ENCODE measurements at regions not wholly inside any gene's neighbourhood (a gene's known extent, or its start where the extent isn't known, plus 50 kb on each side); places are given as distances from the start of the nearest gene placed in this dataset.

DNA sequence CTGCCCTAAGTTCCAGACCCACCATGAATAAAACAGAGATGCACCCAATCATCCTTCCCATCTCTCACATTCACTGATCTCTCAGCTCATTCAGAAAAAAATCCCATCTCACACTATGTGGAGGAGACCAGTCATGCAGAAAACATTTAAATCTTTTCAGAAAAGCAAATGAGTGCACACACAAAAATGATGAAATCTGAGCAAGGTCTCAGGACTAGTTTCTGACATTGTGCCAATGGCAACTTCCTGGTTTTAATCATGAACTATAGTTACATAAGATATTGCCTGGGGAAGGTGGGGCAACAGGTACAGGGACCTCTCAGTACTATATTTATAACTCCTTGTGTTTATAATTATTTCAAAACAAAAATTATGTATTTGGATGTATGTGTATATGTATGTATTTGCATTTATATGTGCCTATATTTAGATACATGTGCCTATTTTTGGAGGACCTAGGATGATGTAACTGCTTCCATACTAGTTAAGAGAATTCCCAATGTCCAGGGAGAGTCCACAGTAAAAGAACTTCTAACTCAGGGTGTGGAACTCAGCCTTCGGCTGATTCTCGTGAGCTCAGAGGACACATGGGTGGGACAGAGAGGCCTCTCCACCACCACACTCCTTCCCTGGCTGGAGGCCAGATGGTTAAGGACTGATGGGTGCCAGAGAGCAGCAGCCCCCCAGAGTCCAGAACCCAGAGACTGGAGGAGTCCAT lies 71.7 kb upstream of the MAP3K4 start:
- DNase-seq, result no peak
- H3K4me3 ChIP-seq, result no peak overlapping the region
- H3K27ac ChIP-seq (replicated peaks), result no peak overlapping the region
- no peaks in the 10 kb centered on the region for H3K4me1 ChIP-seq
- intact Hi-C loops (cut with micrococcal nuclease), result no loop called here
- H3K9me3 ChIP-seq (replicated peaks), result peaks cover 2% of the 10 kb centered on the region
- no peaks in the 10 kb centered on the region for H3K27me3 ChIP-seq (ENCODE audit: low read depth)
- TF ChIP-seq, protein P1, sequence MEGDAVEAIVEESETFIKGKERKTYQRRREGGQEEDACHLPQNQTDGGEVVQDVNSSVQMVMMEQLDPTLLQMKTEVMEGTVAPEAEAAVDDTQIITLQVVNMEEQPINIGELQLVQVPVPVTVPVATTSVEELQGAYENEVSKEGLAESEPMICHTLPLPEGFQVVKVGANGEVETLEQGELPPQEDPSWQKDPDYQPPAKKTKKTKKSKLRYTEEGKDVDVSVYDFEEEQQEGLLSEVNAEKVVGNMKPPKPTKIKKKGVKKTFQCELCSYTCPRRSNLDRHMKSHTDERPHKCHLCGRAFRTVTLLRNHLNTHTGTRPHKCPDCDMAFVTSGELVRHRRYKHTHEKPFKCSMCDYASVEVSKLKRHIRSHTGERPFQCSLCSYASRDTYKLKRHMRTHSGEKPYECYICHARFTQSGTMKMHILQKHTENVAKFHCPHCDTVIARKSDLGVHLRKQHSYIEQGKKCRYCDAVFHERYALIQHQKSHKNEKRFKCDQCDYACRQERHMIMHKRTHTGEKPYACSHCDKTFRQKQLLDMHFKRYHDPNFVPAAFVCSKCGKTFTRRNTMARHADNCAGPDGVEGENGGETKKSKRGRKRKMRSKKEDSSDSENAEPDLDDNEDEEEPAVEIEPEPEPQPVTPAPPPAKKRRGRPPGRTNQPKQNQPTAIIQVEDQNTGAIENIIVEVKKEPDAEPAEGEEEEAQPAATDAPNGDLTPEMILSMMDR (IDR thresholded peaks at IDR 0.05; ENCODE audit: borderline replicate concordance), result no peak
- H3K36me3 ChIP-seq, result no peaks in the 10 kb centered on the region

DNA sequence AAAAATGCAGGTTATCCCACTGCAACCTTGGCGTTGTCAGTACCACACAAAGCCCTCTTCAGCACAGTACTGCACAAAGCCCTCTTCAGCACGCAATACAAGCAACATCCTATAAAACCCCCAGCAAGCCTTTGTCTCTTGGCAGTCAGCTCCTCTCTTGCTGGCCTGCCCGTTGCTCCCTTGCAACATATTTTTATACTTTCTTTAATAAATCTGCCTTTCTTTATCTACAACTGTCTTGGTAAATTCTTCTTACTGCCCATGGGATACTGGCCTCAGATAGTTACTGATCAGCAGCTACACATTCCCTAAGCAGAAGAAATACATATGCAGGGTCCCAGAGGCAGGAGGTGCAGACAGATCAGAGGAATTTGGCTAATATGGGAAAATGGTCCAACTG lies 70.5 kb upstream of the MAP3K4 start:
- TF ChIP-seq, protein P1 (IDR thresholded peaks at IDR 0.05; ENCODE audit: borderline replicate concordance), result no peak
- DNase-seq, result no peak
- Histone ChIP-seq H3K9me3 (replicated peaks) (no peaks in the 10 kb centered on the region), H3K36me3 (no peaks in the 10 kb centered on the region), H3K27ac (replicated peaks) (no peak overlapping the region), H3K4me1 (no peaks in the 10 kb centered on the region), H3K27me3 (ENCODE audit: low read depth) (peaks cover 11% of the 10 kb centered on the region), H3K4me3 (no peak overlapping the region)
- intact Hi-C loops (cut with micrococcal nuclease), result no loop called here

DNA sequence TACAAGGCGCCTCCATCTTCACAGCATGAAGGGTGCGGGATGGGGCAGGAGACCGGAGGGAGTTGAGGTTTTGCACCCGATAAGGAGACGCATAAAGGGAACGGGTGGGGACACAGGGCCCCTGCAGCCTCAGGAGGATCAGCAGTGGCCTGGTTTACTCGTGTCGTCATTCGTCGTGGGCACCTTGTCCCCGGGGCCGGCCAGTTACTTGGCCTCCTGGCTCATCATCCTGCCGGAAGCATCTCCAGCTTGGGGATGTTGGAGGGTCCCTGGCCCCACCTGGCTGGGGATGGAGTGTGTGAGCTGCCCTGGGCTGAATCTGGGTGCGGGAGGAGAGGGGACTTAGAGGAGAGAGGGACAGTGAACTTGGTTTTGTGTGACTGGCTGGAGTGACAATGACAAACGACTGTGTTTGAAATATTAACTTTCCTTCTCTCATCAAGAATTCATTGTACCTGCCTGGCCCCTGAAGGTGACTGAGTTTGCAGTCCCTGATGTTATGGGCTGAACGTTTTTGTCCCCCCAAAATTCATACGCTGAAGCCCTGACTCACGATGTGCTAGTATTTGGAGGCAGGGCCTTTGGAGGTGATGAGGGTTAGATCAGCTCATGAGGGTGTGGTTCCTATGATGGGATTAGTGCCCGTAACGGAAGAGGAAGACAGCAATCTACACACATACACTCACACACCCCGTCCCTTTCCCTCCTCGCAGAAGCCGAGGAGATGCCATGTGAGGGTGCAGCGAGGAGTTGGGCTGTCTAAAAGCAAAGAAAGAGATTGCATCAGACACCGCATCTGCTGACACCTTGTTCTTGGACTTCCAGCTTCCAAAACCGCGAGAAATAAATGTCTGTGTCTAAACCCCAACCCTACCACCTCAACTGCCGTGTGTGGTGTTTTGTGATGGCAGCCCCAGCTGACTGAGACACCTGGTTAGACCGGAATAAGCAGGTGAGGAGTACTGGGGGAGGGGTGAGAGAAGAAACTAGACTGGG lies 65.0 kb upstream of the MAP3K4 start:
- no peak for DNase-seq
- Histone ChIP-seq H3K36me3 (no peaks in the 10 kb centered on the region), H3K4me1 (peaks cover 11% of the 10 kb centered on the region), H3K9me3 (replicated peaks) (no peaks in the 10 kb centered on the region), H3K27me3 (ENCODE audit: low read depth) (peaks cover 27% of the 10 kb centered on the region), H3K4me3 (no peak overlapping the region), H3K27ac (replicated peaks) (no peak overlapping the region)
- TF ChIP-seq, protein P1 (IDR thresholded peaks at IDR 0.05; ENCODE audit: borderline replicate concordance), result no peak
- intact Hi-C loops (cut with micrococcal nuclease), result no loop called here

DNA sequence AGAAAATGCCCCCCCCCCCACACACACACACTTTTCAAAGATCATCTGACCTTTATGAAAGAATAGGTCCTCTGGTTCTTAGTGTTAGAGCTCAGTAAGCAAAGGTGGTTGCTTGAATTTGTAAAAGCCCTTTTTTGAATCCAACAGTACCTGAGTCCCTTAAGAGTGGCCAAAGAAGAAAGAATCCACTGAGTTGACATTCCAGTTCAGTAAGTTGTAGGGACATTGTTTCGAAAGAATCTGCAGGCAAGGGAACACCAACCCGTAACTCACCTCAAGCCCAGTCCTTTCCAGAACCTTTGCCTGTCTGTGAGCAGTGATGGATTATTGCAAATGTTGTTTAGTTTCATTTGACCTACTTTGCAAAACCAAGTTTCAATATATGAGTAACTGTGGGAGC lies 64.2 kb upstream of the MAP3K4 start:
- Histone ChIP-seq H3K9me3 (replicated peaks) (no peaks in the 10 kb centered on the region), H3K4me3 (no peak overlapping the region)
- intact Hi-C loops (cut with micrococcal nuclease), result no loop called here

DNA sequence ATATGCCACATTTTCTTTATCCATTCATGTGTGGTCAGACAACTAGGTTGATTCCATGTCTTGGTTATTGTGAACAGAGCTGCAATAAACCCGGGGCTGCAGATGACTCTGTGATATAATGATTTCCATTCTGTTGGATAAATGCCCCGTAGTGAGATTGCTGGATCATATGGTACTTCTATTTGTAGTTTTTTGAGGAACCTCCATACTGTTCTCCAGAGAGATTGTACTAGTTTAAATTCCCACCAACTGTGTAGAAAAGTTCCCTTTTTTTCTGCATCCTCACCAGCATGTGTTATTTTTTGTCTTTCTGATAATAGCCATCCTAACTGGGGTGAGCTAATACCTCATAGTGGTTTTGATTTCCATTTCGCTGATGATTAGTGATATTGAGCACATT lies 62.2 kb upstream of the MAP3K4 start:
- Histone ChIP-seq H3K27ac (replicated peaks) (no peak overlapping the region), H3K4me1 (peaks cover 11% of the 10 kb centered on the region), H3K9me3 (replicated peaks) (no peaks in the 10 kb centered on the region), H3K36me3 (no peaks in the 10 kb centered on the region), H3K4me3 (no peak overlapping the region), H3K27me3 (ENCODE audit: low read depth) (peaks cover 27% of the 10 kb centered on the region)
- no peak for DNase-seq
- intact Hi-C loops (cut with micrococcal nuclease), result no loop called here
- TF ChIP-seq, protein P1 (IDR thresholded peaks at IDR 0.05; ENCODE audit: borderline replicate concordance), result no peak

More for the DNA sequence above, 64.2 kb upstream of the MAP3K4 start:
- peaks cover 11% of the 10 kb centered on the region for H3K4me1 ChIP-seq
- H3K27me3 ChIP-seq (ENCODE audit: low read depth), result peaks cover 27% of the 10 kb centered on the region
- DNase-seq, result no peak
- TF ChIP-seq, protein P1 (IDR thresholded peaks at IDR 0.05; ENCODE audit: borderline replicate concordance), result no peak
- H3K36me3 ChIP-seq, result no peaks in the 10 kb centered on the region
- H3K27ac ChIP-seq (replicated peaks), result no peak overlapping the region

All from left ventricle myocardium inferior (tissue), 1 donor.